Tibial nerve (tissue), 3 donors: ENCODE measurements at regions not wholly inside any gene's neighbourhood (a gene's known extent, or its start where the extent isn't known, plus 50 kb on each side); places are given as distances from the start of the nearest gene placed in this dataset.

Experiments
- POLR2A ChIP-seq, 2 donors: fragments of 450-650 bp; IDR thresholded peaks; one replicate each; pipeline ENCODE4 v1.6.1; 2017; ENCODE audit warnings: antibody characterized with exemption in 2 of 2, mild to moderate bottlenecking in 2 of 2, moderate library complexity in 2 of 2
- TF ChIP-seq, protein P1 (sequence below), 5 experiments: fragments of 200-600 bp in 3 of 5; fragments of 450-650 bp in 2 of 5; sonication (generic) in 3 of 5; IDR thresholded peaks; one replicate each; pipeline ENCODE4 v1.5.1; 2016 to 2019; ENCODE audit warnings: antibody characterized with exemption in 5 of 5, mild to moderate bottlenecking in 3 of 5, moderate library complexity in 2 of 5

DNA sequence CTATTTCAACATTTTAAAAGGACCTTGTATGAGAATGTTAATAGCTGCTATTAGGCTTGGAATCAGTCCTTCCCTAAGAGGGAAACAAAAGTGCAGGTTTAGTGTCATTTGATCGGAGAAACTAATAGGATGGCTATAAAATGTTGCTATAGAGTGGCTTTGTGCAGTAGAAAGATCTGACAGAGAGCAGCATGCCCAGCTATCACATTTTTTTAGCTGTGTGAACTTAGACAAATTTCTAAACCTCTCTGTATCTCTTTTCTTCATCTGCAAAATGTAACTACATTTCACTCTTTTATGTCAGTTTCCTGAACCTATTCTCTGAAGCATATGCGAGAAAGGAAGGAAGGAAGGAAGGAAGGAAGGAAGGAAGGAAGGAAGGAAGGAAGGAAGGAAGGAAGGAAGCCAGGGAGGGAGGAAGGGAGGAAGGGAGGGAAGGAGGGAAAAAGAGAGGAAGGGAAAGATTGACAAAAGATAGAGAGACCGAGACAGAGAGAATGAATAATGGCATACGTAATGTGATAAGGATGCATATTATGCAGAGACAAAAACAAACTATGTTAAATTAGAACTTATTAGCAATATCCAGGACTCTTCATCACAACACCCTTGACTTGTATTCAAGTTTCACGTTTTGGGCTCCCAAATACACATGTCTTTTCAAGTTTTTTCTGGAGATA, 52.6 kb upstream of the CDH8 start:
- TF ChIP-seq, protein P1, sequence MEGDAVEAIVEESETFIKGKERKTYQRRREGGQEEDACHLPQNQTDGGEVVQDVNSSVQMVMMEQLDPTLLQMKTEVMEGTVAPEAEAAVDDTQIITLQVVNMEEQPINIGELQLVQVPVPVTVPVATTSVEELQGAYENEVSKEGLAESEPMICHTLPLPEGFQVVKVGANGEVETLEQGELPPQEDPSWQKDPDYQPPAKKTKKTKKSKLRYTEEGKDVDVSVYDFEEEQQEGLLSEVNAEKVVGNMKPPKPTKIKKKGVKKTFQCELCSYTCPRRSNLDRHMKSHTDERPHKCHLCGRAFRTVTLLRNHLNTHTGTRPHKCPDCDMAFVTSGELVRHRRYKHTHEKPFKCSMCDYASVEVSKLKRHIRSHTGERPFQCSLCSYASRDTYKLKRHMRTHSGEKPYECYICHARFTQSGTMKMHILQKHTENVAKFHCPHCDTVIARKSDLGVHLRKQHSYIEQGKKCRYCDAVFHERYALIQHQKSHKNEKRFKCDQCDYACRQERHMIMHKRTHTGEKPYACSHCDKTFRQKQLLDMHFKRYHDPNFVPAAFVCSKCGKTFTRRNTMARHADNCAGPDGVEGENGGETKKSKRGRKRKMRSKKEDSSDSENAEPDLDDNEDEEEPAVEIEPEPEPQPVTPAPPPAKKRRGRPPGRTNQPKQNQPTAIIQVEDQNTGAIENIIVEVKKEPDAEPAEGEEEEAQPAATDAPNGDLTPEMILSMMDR (IDR thresholded peaks at IDR 0.05), result no peak
- no peak for TF ChIP-seq POLR2A (IDR thresholded peaks at IDR 0.05)
